ENCODE measurements at regions not wholly inside any gene's neighbourhood (a gene's known extent, or its start where the extent isn't known, plus 50 kb on each side); places are given as distances from the start of the nearest gene placed in this dataset.

- TF ChIP-seq CTCF (IDR thresholded peaks at IDR 0.05; ENCODE audit: low read length) (no peak), EZH2 (IDR thresholded peaks at IDR 0.05; ENCODE audit: borderline replicate concordance, low read length) (no peak)
Observed at GRCh38 chr12:13373803-13374202, 177.3 kb downstream of the EMP1 start.

Measured in OCI-LY1 (cell line).